ENCODE measurements at regions not wholly inside any gene's neighbourhood (a gene's known extent, or its start where the extent isn't known, plus 50 kb on each side); places are given as distances from the start of the nearest gene placed in this dataset.

GRCh38 chr13:53255795-53256194, 227.2 kb downstream of the OLFM4 start:
- intact Hi-C loops (cut with micrococcal nuclease) (no loop called here), dilution Hi-C loops (cut with MboI; ENCODE audit: extremely low pct_ligation_motif_present, low sequenced_read_pairs) (no loop called here)
- no peak for FAIRE-seq
- Histone ChIP-seq H3K4me3 (replicated peaks in 1 of 3; ENCODE audit: insufficient read depth in 1 of 3, low read depth in 1 of 3, low read length in 3 of 3) (no peak overlapping the region), H3K9me1 (replicated peaks; ENCODE audit: control insufficient read depth, extremely low read depth, insufficient read depth, low read length) (no peaks in the 10 kb centered on the region), H3K27me3 (ENCODE audit: control insufficient read depth in 2 of 2, insufficient read depth in 2 of 2, low read length in 2 of 2) (no peaks in the 10 kb centered on the region), H3K9me3 (replicated peaks; ENCODE audit: control insufficient read depth, insufficient read depth, low read length) (peaks cover 7% of the 10 kb centered on the region), H3K9ac (replicated peaks; ENCODE audit: extremely low read depth, insufficient read depth, low read length) (no peak overlapping the region), H3K4me1 (ENCODE audit: control insufficient read depth, extremely low read depth, insufficient read depth, low read length) (no peaks in the 10 kb centered on the region), H3K4me2 (ENCODE audit: insufficient read depth, low read length) (no peak overlapping the region), H2AFZ (ENCODE audit: low read depth, low read length) (no peak overlapping the region), H3K27ac (ENCODE audit: insufficient read depth, low read depth, low read length) (no peak overlapping the region), H4K20me1 (replicated peaks; ENCODE audit: control insufficient read depth, extremely low read depth, insufficient read depth, low read length) (no peaks in the 10 kb centered on the region), H3K36me3 (ENCODE audit: control insufficient read depth in 2 of 2, extremely low read depth in 1 of 2, insufficient read depth in 2 of 2, low read length in 2 of 2) (no peaks in the 10 kb centered on the region), H3K79me2 (ENCODE audit: control insufficient read depth, insufficient read depth, low read length) (no peaks in the 10 kb centered on the region)
- no TSS peak for BruUV-seq (replicated peaks)
- ChIA-PET CTCF (no interaction called here), POLR2A (no interaction called here)
- no peak for TF ChIP-seq FOS (IDR thresholded peaks at IDR 0.05; ENCODE audit: borderline replicate concordance, insufficient read depth, low read length)
- no peak for TF ChIP-seq POLR2A (IDR thresholded peaks at IDR 0.05; ENCODE audit: low read depth, low read length)
- TF ChIP-seq EZH2 (IDR thresholded peaks at IDR 0.05; ENCODE audit: borderline replicate concordance, low read depth, low read length, severe bottlenecking) = no peak
- no peak for TF ChIP-seq JUN (IDR thresholded peaks at IDR 0.05; ENCODE audit: borderline replicate concordance, insufficient read depth, insufficient read length, low read depth)
- TF ChIP-seq MAX (IDR thresholded peaks at IDR 0.05; ENCODE audit: insufficient read depth, insufficient read length) = no peak
- TF ChIP-seq GATA2 (IDR thresholded peaks at IDR 0.05; ENCODE audit: insufficient read depth, insufficient read length, low read depth, low read length) = no peak
- TF ChIP-seq POLR2AphosphoS5 (IDR thresholded peaks at IDR 0.05; ENCODE audit: insufficient read depth, low read depth, low read length) = no peak
- TF ChIP-seq CTCF (IDR thresholded peaks at IDR 0.05; ENCODE audit: extremely low read depth in 1 of 2, insufficient read depth in 1 of 2, low read depth in 1 of 2, low read length in 2 of 2) = no peak
- no peak for TF ChIP-seq MYC (IDR thresholded peaks at IDR 0.05; ENCODE audit: low read depth, low read length)
- no peak for DNase-seq (ENCODE audit: low read depth, low spot score)
